Astrocyte of the spinal cord (primary cell): ENCODE measurements at regions not wholly inside any gene's neighbourhood (a gene's known extent, or its start where the extent isn't known, plus 50 kb on each side); places are given as distances from the start of the nearest gene placed in this dataset.

Experiments used
- DNase-seq: peaks from one replicate; pipeline ENCODE4 v3.0.0; 2011; ENCODE audit warnings: low read depth, low spot score
- H3K4me3 ChIP-seq: 2 replicates; pipeline ENCODE4 v1.5.1; 2011; ENCODE audit warnings: low read depth, mild to moderate bottlenecking, low read length, moderate library complexity
- in situ Hi-C: cut with HindIII; loops from 2 replicates; pipeline ENCODE4 v1.10.0; 2017; ENCODE audit warnings: low sequenced_read_pairs
- TF ChIP-seq, protein P1 (sequence below): IDR thresholded peaks from 2 replicates; pipeline ENCODE4 v1.5.1; 2012; ENCODE audit warnings: low read depth, mild to moderate bottlenecking, low read length, inconsistent platforms

- TF ChIP-seq, protein P1, sequence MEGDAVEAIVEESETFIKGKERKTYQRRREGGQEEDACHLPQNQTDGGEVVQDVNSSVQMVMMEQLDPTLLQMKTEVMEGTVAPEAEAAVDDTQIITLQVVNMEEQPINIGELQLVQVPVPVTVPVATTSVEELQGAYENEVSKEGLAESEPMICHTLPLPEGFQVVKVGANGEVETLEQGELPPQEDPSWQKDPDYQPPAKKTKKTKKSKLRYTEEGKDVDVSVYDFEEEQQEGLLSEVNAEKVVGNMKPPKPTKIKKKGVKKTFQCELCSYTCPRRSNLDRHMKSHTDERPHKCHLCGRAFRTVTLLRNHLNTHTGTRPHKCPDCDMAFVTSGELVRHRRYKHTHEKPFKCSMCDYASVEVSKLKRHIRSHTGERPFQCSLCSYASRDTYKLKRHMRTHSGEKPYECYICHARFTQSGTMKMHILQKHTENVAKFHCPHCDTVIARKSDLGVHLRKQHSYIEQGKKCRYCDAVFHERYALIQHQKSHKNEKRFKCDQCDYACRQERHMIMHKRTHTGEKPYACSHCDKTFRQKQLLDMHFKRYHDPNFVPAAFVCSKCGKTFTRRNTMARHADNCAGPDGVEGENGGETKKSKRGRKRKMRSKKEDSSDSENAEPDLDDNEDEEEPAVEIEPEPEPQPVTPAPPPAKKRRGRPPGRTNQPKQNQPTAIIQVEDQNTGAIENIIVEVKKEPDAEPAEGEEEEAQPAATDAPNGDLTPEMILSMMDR = no peak
- in situ Hi-C loops = no loop called here
- H3K4me3 ChIP-seq = no peak overlapping the region
- DNase-seq = no peak
Observed at GRCh38 chr1:178578541-178578940, 65.6 kb downstream of the TEX35 start.

GRCh38 chr1:178579095-178579494, 66.2 kb downstream of the TEX35 start:
- in situ Hi-C loops = no loop called here
- no peak for DNase-seq
- TF ChIP-seq, protein P1 = no peak
- H3K4me3 ChIP-seq = no peak overlapping the region

DNA sequence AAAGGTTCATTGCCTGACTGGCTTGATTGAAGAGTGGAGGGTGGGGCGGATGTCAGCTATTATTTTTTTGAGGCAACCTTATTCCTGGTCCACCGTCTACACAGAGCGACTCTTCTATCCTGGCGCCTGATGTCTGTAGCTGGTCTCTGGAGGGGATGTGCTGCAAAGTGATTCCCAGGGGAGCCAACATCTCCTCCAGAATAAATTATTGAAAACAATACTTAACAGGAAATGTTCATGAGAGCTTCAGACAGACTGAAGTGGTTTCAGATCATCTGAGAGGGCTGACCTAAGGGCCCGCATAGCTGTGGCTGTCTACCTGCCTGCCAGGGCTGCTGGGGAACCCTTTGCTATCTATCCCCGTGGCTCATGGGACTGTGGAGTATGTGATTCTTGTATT, 66.7 kb downstream of the TEX35 start:
- DNase-seq = no peak
- TF ChIP-seq, protein P1 = no peak
- no peak overlapping the region for H3K4me3 ChIP-seq
- in situ Hi-C loops = no loop called here

- TF ChIP-seq, protein P1 = no peak
- no peak overlapping the region for H3K4me3 ChIP-seq
Observed at GRCh38 chr1:178580096-178580495, 67.2 kb downstream of the TEX35 start.

DNA sequence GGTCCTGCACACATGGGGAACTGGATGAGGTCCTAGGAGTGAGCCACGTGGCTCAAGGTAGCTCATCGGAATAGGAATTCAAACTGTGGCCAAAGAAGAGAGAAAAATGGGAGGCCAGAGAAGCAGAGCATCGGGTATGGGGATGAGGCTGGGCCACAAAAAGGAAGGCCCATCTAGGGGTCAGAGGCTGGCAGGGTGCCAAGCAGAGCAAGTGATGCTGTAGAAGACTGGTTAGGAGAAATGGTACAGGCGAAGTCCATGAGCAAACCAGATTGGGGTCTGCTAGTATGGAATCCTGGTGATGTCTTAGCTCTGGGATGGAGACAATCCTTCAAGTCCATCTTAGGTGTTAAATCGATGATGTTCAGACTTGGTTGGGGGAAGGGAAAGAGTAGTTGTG, 68.0 kb downstream of the TEX35 start:
- in situ Hi-C loops = no loop called here
- TF ChIP-seq, protein P1 = no peak
- DNase-seq = no peak

More at GRCh38 chr1:178580096-178580495, 67.2 kb downstream of the TEX35 start:
- in situ Hi-C loops = no loop called here
- DNase-seq = no peak

GRCh38 chr1:178581351-178582303, 68.7 kb downstream of the TEX35 start:
- TF ChIP-seq, protein P1 = no peak
- DNase-seq = no peak
- in situ Hi-C loops = no loop called here
- no peak overlapping the region for H3K4me3 ChIP-seq

More for the DNA sequence above, 68.0 kb downstream of the TEX35 start:
- no peak overlapping the region for H3K4me3 ChIP-seq
